AG04450 (cell line): ENCODE measurements at regions not wholly inside any gene's neighbourhood (a gene's known extent, or its start where the extent isn't known, plus 50 kb on each side); places are given as distances from the start of the nearest gene placed in this dataset.

Experiments used
- CTCF ChIA-PET: fragments of 300-600, 350-600 bp; formaldehyde crosslinking; extraction: SDS; loops from one replicate; lab custom pipeline; 2022; ENCODE audit warnings: antibody characterized with exemption, inconsistent platforms; lab: Charles Lee
- POLR2A ChIA-PET: fragments of 350-600 bp; formaldehyde crosslinking; extraction: SDS; loops from one replicate; lab custom pipeline; 2021; ENCODE audit warnings: antibody characterized with exemption, inconsistent platforms; lab: Yijun Ruan, JAX
- DNase-seq: peaks from one replicate; pipeline ENCODE4 v3.0.0-alpha.2; 2011; ENCODE audit warnings: low read depth, low spot score
- H3K27ac ChIP-seq: one replicate; pipeline ENCODE4 v1.5.1; 2012; ENCODE audit warnings: low read depth, low read length, control low read depth
- H3K27me3 ChIP-seq: one replicate; pipeline ENCODE4 v1.6.0; 2012; ENCODE audit warnings: low read length; ENCODE audit not compliant: control insufficient read depth, insufficient read depth
- H3K4me3 ChIP-seq: 2 replicates; pipeline ENCODE4 v1.5.1; 2011; ENCODE audit warnings: mild to moderate bottlenecking, low read depth, low read length, control low read depth
- H3K9me3 ChIP-seq: 2 replicates; pipeline ENCODE4 v1.5.1; 2012; ENCODE audit warnings: low read length; ENCODE audit not compliant: control insufficient read depth, insufficient read depth
- TF ChIP-seq, protein P1 (sequence below): IDR thresholded peaks from 2 replicates; pipeline ENCODE4 v1.5.1; 2011; ENCODE audit warnings: low read depth, low read length, control low read depth, inconsistent platforms

DNA sequence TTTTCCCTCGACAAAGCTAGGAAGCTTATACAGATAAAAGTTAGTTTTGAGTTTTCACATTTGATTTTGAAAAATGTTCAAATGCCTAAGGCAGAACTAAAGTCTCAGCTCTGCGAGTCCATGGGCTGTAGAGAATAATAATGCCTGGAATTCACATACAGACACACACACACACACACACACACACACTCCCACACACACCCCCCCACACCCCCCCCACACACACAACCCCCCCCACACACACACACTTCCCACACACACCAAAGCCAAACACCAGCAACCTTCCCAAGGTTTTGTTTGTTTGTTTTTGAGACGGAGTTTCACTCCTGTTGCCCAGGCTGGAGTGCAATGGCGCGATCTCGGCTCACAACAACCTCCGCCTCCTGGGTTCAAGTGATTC lies 62.8 kb upstream of the EIF5 start:
- Histone ChIP-seq H3K9me3 (peaks cover 5% of the 10 kb centered on the region; the same call in 1 of the 2 replicates), H3K4me3 (no peak overlapping the region), H3K27me3 (peaks cover 56% of the 10 kb centered on the region), H3K27ac (no peak overlapping the region)
- ChIA-PET CTCF (interaction anchor here (1.2 kb wide), 1 partner anchor 167 kb away, joined by 5 read pairs; no protein-coding TSS in a partner anchor), POLR2A (no interaction called here)
- TF ChIP-seq, protein P1, sequence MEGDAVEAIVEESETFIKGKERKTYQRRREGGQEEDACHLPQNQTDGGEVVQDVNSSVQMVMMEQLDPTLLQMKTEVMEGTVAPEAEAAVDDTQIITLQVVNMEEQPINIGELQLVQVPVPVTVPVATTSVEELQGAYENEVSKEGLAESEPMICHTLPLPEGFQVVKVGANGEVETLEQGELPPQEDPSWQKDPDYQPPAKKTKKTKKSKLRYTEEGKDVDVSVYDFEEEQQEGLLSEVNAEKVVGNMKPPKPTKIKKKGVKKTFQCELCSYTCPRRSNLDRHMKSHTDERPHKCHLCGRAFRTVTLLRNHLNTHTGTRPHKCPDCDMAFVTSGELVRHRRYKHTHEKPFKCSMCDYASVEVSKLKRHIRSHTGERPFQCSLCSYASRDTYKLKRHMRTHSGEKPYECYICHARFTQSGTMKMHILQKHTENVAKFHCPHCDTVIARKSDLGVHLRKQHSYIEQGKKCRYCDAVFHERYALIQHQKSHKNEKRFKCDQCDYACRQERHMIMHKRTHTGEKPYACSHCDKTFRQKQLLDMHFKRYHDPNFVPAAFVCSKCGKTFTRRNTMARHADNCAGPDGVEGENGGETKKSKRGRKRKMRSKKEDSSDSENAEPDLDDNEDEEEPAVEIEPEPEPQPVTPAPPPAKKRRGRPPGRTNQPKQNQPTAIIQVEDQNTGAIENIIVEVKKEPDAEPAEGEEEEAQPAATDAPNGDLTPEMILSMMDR = no peak
- no peak for DNase-seq

DNA sequence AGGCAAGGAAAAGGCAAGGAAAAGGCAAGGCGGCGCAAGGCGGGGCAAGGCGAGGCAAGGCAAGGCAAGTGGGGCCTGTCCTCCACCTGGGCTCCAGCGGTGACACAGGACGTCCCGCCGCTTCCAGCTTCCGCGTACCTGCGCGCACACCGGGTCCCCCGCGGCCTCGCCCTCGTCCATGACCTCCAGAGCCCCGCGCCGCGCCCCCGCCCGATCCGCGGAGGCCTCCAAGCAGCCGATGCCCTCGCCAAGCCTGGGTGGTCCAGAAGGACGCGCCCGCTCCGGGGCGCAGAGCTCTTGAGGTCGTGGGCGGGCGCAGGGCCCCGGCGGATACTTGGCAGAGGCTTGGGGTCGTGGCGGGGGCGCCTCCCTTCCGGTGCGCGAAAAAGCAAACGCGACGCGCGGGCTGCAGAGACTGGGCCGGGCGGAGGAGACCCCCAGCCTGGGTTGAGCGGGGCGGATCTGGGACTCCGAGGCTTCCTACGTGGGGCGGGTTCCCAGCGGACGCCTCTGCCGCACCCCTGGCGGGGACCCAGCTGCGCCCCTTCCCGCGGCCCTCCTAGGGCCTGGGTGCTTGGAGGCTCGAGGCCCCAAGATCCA lies 60.8 kb upstream of the EIF5 start:
- TF ChIP-seq, protein P1 = no peak
- no peak overlapping the region for H3K4me3 ChIP-seq
- no peak for DNase-seq
- no peak overlapping the region for H3K27ac ChIP-seq
- ChIA-PET POLR2A (interaction anchor here (0.6 kb wide), 1 partner anchor 262 kb away, joined by 6 read pairs; no protein-coding TSS in a partner anchor), CTCF (interaction anchor here (0.7 to 1.3 kb wide), 2 partner anchors 87 to 161 kb away, joined by 5 read pairs; no protein-coding TSS in a partner anchor)
- peaks cover 11% of the 10 kb centered on the region for H3K9me3 ChIP-seq
- peaks cover 63% of the 10 kb centered on the region for H3K27me3 ChIP-seq

DNA sequence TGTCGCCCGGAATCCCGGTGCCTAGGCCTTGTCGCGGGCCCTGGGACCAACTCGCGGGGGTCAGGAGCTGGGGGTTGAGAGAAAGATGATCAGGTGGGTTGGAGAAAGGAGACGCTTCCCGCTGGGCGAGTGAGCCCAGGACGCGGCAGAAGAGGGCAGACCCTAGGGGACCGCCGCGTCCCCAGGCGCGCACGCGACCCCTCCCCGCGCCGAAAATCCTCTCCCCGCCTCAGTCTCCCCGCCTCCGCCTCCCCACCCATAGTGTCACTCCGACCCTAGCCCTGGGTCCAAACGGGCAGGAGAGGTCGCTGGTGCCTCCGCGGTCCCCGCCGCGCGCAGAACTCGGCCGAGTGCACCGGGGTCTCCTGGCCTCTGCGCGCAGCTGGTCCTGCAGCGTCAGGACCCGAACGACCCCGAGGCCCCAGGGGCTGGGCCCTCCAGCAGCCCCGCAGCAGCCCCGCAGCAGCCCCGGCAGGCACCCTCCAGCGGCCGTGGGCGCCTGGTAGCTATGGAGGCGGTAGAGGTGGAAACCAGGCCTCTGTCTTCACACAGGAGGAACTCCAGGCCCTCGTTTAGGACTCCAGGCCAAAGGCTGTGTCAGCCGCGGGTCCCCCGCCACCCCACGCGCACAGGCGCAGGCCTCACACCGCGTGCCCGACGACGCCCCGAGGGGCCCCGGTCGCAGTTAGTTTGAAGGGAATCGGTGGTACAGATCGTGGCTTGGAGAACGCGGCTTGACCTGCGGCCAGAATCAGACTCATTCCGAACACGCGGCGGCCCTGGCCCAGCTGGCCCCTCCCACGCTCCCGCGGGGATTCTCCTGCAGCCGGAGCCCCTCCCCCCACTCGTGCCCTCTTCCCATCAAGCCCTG lies 60.1 kb upstream of the EIF5 start:
- TF ChIP-seq, protein P1 = no peak
- CTCF ChIA-PET = interaction anchor here (1.3 kb wide), 1 partner anchor 88 kb away, joined by 5 read pairs; no protein-coding TSS in a partner anchor
- no peak overlapping the region for H3K4me3 ChIP-seq
- no peak for DNase-seq
- H3K27ac ChIP-seq = no peak overlapping the region
- POLR2A ChIA-PET = no interaction called here
- H3K9me3 ChIP-seq = peaks cover 13% of the 10 kb centered on the region
- H3K27me3 ChIP-seq = peaks cover 66% of the 10 kb centered on the region

DNA sequence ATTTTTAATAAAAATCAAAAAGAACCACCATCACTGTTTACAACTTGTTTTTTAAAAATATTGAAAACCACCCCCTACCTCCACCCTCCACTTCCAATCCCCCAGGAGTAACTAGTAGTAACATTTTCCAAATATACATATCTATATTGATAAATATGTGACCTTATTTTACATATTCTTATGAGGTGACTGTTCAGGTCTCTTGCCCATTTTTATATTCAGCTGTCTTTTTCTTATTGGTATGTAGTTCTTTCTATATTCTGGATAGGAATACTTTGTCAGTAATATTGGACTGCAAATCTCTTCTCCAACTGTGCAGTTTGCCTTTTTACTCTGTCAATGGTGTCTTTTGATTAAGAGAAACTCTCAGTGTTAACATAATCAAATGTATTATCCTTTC lies 59.0 kb upstream of the EIF5 start:
- peaks cover 63% of the 10 kb centered on the region for H3K27me3 ChIP-seq
- ChIA-PET POLR2A (no interaction called here), CTCF (interaction anchor here (1.3 kb wide), 1 partner anchor 89 kb away, joined by 5 read pairs; no protein-coding TSS in a partner anchor)

More for the DNA sequence above, 59.0 kb upstream of the EIF5 start:
- H3K9me3 ChIP-seq = peaks cover 17% of the 10 kb centered on the region
- TF ChIP-seq, protein P1 = no peak
- DNase-seq = no peak
- H3K27ac ChIP-seq = no peak overlapping the region
- no peak overlapping the region for H3K4me3 ChIP-seq
